NCI-H446 (cell line): ENCODE measurements at regions not wholly inside any gene's neighbourhood (a gene's known extent, or its start where the extent isn't known, plus 50 kb on each side); places are given as distances from the start of the nearest gene placed in this dataset.
A peak's percentile ranks its signal among the peaks of the same experiment; 100 is the strongest.

Source experiments
- DNase-seq, 2 experiments: peaks; one replicate each; lab custom pipeline; 2025; lab: John Stamatoyannopoulos, UW

- no peak for DNase-seq
Measured at GRCh38 chr13:53848366-53848961, 819.9 kb downstream of the OLFM4 start.

- DNase-seq: no peak
Measured at GRCh38 chr13:53854321-53854720, 825.7 kb downstream of the OLFM4 start.

- no peak for DNase-seq
Measured at GRCh38 chr13:53856573-53857195, 828.1 kb downstream of the OLFM4 start.

GRCh38 chr13:53863520-53863919 lies 834.9 kb downstream of the OLFM4 start:
- no peak for DNase-seq

- DNase-seq: no peak
Measured at GRCh38 chr13:53873558-53873957, 844.9 kb downstream of the OLFM4 start.

- no peak for DNase-seq
Measured at GRCh38 chr13:53878861-53879260, 850.2 kb downstream of the OLFM4 start.

GRCh38 chr13:53885997-53886396 lies 857.4 kb downstream of the OLFM4 start:
- no peak for DNase-seq

- no peak for DNase-seq
Measured at GRCh38 chr13:53890696-53891095, 862.1 kb downstream of the OLFM4 start.

GRCh38 chr13:53901593-53901992 lies 873.0 kb downstream of the OLFM4 start:
- no peak for DNase-seq

- peak in 1 of 2 experiments; percentile 1 for DNase-seq
Measured at GRCh38 chr13:53907891-53908290, 879.3 kb downstream of the OLFM4 start.

- no peak for DNase-seq
Measured at GRCh38 chr13:53920916-53921315, 892.3 kb downstream of the OLFM4 start.

GRCh38 chr13:53921473-53921872 lies 892.9 kb downstream of the OLFM4 start:
- DNase-seq: no peak

GRCh38 chr13:53941588-53942190 lies 913.1 kb downstream of the OLFM4 start:
- DNase-seq: no peak

- DNase-seq: no peak
Measured at GRCh38 chr13:53946500-53946899, 917.9 kb downstream of the OLFM4 start.

GRCh38 chr13:53953183-53953582 lies 924.6 kb downstream of the OLFM4 start:
- peak in 1 of 2 experiments; percentile 34 for DNase-seq
